Putamen (tissue), 1 donor: ENCODE measurements at regions not wholly inside any gene's neighbourhood (a gene's known extent, or its start where the extent isn't known, plus 50 kb on each side); places are given as distances from the start of the nearest gene placed in this dataset.
"Not testable (repeated sequence)": the region's sequence is repeated elsewhere in the genome, so short reads cannot be mapped to it uniquely, and the experiment has no call there.

Experiments used
- DNase-seq: peaks from one replicate; pipeline ENCODE4 v3.0.0-alpha.2; 2016; ENCODE audit warnings: low spot score

DNA sequence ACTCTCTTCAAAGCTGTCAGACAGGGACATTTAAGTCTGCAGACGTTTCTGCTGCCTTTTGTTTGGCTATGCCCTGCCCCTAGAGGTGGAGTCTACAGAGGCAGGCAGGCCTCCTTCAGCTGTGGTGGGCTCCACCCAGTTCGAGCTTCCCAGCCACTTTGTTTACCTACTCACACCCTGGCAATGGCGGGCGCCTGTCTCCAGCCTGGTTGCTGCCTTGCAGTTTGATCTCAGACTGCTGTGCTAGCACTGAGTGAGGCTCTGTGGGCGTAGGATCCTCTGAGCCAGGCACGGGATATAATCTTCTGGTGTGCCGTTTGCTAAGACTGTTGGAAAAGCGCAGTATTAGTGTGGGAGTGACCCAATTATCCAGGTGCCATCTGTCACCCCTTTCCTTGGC lies 499.8 kb upstream of the IZUMO3 start:
- not testable (repeated sequence) for DNase-seq

DNA sequence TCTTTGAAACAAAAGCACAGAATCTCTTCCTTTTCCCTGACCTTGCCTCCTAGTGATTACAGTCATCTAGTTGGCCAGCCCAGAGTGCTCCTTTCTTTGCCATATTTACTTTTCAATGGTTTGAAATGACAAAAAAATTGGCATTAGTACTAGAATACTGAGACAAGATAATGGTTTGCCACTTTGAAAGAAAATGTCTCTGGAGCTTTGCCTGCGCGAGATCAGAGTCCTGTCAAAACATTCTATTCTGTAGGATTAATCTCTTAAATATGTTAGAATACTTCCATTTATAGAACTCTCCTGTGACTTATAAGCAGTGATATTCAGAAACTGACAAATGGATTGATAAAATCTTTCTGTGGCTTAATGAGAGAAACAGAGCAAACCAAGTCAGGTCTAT lies 484.0 kb upstream of the IZUMO3 start:
- DNase-seq: peak; percentile 21

DNA sequence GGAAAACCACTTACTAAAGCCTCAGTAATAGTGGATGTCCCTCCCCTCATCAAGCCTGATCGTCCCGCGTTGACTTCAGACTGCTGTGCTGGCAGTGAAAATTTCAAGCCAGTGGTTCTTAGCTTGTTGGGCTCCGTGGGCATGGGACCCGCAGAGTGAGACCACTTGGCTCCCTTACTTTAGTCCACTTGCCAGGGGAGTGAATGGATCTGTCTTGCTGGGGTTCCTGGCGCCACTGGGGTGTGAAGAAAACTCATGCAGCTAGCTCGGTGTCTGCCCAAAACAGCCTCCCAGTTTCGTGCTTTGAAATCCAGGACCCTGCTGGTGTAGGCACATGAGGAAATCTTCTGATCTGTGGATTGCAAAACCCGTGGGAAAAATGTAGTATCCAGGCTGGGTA lies 480.0 kb upstream of the IZUMO3 start:
- no peak for DNase-seq

DNA sequence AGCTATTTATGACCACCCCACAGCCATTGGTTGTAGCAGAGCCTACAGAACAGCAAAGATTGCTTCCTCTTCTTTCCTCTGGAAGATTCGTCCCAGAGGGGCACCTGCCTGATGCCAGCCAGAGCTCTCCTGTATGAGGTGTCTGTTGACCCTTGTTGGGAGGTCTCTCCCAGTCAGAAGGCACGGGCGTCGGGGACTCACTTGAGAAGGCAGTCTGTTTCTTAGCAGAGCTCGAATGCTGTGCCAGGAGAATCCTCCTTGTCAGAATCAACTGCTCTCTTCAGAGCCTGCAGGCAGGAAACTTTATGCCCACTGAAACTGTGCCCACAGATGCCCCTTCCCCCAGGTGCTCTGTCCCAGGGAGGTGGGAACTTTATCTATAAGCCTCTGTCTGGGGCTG lies 479.5 kb upstream of the IZUMO3 start:
- DNase-seq: no peak

DNA sequence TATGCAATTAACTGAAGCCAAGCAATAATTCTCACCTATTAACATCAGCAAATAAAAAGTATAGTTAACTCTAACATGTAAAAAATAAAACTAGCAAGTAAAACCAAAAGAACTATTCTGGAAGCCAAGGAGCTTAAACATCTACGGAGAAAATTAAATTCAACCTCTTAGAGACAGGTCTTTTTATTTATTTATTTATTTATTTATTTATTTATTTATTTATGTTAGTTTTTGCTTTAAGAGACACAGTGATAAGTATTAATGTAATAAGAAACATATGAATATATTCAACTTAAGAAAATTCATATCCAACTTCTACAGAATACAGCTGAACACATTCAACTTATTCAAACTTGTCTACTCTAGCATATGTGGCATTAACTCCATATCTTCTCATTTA lies 472.1 kb upstream of the IZUMO3 start:
- no peak for DNase-seq

DNA sequence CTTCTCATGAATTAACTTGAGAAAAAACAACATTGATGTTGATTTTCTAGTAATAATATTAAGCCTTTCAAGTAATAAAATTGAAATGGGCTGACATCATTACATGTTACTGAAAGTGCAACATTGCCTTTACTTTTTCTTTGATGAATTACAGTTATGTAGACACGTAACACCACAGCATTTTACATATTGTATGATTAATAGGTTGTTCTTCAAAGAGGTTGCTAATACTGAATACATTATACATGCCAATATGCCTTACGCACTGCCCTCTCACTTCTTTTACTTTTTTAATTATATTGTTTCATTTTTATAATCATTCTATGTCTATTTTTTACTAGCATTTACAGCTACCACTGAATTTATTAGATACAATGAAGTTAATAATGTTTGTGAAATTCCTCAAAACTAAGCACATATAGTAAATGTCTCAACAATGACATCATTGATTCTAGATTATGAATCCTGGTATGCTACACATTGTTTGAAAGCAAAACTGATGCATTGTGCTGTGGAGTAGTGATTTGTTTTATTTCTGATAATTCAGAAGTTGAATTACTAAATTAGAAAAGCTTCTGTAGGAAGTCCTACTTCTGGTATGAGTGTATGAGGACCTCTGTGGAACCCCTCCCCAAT lies 464.4 kb upstream of the IZUMO3 start:
- no peak for DNase-seq

DNA sequence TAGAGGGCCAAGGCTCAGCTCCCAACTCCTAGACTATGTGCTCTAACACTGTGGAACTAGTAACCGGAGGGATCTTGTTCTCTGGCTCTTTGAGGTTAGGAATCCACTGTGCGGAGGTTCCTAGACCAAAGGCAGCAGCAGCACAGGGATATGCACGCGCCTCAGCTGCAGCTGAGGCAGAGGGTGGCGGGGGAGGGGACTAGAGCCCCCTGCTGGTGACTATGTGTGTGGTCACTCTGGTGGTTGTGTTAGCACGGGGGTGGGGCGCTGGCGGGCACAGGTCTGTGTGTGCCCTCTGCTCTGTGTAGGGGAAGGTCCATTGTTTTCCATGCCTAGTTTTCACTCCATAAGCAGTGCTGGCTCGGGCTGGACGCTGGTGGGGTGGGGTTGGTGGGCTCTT lies 458.0 kb upstream of the IZUMO3 start:
- DNase-seq: no peak

DNA sequence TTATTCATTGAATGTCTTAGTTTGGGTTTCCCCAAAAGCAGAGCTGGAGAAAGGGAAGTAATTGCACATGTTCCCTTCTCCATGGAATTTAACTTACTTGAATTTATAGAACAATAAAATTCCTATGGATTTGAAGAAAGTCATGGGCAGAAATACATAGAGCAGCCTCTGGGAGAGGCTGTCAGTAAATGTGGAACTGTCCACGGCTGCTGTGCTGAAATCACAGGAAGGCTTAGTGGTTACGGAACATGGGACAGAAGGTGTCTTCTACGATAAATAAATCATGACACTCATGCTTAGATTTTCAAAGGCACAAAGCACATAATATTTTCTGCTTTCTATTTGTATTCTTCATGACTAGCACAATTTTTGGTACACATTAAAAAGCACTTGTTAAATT lies 440.6 kb upstream of the IZUMO3 start:
- no peak for DNase-seq

DNA sequence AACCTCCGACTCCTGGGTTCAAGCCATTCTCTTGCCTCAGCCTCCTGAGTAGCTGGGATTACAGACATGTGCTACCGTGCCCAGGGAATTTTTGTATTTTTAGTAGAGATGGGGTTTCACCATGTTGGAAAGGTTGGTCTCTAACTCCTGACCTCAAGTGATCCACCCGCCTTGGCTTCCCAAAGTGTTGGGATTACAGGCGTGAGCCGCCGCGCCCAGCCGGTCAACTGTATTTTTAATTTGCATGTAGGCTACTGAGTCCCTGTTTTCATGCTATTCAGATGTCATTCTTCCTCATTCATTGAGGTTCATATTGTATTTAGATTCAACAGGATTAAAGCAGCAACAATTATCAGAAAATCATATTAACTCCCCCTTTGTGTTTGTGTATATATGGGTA lies 425.1 kb upstream of the IZUMO3 start:
- not testable (repeated sequence) for DNase-seq

DNA sequence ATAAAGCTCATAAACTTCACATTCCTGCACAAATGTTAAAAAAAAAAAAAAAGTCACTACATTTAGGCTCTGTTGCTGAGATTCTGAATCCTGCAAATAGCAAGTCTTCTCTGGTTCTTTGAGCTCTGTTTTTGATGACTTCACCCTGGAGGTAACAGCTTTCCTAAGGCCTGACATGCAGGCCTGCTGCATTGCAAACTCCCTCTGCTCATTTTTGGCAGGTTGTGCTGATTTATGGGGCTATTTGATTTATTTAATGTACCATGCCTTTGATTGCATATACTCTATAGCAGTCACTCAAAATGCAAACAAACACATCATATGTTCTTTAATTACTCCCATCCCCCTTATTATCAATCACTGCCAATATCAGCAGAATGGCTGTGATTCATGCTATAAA lies 416.1 kb upstream of the IZUMO3 start:
- DNase-seq: no peak

DNA sequence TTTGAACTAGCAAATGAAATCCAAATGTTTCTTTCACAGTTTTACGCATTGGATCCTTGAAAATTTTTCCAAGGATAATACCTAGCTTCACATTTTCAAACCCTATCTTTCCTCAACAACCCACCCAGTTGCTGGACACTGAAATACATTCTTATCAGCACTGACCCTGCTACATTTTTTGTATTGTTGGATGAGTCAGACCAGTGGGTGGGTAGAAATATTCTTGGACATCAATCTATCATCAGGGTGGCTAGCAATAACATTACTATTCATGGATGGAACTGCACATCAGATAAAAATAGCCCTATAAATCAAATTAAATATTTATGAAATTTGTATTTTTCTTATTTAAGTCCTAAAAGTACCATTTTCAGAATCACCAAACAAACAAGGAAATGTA lies 407.4 kb upstream of the IZUMO3 start:
- no peak for DNase-seq

DNA sequence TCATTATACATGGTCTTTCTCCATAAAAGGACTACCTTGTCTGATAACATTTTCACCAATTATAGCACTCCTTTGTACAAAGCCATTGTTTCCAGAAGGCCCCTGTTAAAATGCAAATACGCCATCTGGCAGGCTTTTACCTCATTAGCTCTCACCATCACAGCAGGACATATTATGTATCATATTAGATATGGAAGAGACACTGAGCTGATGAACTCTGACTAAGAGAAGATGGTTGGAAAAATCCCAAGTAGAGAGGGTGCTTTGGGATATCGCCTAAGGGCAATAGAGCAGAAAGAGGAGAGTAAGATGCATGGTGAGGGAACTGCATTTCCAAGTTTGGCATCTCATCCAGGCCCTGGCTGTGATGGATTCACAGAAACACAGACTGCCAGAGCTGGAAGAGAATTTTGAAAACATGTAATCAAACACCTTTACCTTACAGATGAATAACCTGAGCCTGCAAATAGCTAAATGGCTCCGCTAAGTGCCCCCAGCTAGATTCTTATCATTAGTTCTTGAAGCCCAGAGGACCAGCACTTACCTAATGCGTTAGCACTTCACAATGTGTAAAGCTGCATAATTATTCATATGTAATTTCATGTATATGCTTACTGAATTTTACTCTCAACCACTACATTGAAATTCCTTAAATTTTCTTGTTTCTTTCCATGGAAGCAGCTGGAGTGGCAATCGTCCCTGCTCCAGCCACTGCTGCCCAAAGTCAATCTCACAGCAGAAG lies 393.6 kb upstream of the IZUMO3 start:
- no peak for DNase-seq

DNA sequence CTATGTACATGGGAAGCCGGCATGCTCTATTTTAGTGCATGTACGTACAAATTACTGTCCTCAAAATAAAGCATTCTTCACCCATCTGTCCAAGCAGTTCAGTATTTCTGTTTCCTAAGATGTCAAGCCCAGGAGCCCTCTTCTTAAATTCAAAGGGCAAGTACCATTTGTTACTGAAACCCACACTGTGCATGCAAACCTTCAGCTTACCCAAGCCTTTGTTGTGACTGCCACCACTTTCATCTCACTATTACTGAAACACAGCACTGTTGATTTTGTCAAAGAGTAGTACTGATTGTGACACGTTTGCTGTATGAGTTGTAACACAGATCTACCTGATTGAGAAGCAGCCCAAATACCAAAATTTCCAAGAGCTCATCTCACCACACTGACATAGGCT lies 390.4 kb upstream of the IZUMO3 start:
- no peak for DNase-seq

DNA sequence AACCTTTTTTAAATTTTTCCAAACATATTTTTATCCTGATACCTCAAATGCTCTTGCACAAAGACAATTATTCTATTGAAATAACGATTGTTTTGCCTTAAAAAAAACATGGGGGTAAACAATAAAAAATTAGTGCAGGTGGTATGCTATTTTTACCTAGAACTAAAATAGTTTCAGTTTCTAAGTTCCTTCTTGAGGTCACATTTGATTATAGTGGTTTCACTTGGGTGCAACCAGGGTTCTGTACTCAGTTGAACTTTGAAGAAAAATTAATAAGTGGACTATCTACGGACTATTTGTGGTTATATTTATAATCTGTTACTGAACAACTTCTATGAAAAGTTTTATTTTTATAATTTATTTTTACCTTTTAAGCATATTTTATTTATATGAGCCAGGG lies 387.1 kb upstream of the IZUMO3 start:
- no peak for DNase-seq

DNA sequence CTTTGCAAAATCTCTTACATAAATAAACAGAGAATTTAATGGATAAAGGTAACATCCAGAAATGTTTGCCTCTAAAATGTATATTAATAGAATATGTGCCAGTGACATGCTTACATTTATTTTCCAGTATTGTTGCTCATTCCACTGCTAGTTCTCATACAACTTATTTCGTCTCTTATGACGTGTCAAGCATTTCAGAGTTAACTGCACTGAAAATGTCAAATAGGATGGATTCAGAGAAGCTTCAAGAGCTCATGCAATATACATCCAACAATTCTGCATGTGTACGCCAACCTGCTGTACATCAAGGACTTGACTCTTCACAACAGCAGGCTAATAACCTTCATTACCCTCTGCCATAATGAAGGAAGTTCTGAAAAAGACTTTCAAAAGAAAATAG lies 386.2 kb upstream of the IZUMO3 start:
- DNase-seq: no peak

DNA sequence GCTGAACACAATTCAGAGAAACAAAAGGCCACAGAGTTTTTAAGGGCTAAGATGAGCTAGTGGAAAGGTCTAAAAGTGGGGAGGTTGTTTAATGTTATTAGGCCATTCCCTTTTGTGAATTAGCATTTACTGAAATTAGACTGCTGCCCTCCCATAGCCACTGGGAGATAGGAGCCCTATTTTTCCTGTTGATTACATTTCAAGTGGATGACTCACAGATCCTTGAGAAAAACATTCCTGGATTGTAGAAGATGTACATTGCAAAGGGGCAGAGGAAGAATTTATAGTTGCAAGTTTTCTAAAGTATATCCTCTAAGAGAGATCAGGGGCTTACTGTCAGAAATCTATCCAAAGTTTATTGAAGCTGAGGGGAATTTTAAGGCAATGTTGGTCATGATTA lies 367.1 kb upstream of the IZUMO3 start:
- no peak for DNase-seq

DNA sequence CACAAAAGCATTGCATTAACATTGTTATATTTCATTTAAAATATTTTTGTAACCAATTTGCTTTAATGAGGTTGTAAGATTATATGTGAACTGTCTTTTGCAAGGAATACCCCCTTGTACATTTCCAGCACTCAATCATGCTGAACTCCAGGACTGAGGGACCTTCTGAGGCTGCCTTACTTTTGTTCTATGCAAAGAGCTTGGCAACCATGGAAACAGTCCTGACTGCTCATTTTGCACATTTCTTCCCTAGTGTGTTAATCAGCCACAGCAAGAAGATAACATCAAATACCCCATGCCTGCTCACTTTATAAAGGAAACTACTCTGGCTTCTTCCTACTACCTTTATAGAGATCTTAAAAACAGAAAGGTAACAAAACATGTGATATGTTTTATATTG lies 355.6 kb upstream of the IZUMO3 start:
- DNase-seq: no peak

DNA sequence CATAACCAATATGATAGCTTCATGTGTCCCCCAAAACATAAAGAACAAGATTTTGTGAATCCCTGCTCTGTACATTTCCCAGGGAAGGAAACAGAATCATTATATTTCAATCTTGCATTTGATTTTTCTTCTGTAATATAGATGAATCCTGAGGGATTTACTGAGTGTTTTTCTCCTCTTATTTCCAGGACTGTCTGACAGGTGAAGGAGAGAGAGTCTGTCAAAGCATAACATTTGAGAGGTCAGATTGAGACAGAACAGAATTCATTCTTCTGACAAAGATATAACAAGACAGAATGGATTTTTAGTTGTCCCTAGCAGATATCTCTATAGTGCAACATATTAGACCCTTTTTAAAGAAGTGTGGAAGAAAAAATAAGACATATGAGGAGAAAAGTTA lies 354.5 kb upstream of the IZUMO3 start:
- no peak for DNase-seq

DNA sequence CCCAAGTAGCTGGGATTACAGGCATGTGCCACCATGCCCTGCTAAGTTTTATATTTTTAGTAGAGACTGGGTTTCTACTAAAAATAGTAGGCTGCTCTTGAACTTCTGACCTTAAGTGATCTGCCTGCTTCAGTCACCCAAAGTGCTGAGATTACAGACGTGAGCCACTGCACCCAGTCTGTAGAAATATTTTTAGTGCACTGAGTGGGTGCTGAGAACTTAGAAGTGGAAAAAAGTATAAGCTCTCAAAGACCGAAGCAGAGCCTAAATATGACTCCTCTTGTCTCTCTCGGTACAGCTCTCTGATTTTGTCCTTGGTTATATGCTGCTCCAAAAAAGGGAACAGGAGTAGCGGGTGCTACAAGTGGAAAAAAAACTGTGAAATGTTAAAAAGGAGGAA lies 353.8 kb upstream of the IZUMO3 start:
- DNase-seq: no peak

DNA sequence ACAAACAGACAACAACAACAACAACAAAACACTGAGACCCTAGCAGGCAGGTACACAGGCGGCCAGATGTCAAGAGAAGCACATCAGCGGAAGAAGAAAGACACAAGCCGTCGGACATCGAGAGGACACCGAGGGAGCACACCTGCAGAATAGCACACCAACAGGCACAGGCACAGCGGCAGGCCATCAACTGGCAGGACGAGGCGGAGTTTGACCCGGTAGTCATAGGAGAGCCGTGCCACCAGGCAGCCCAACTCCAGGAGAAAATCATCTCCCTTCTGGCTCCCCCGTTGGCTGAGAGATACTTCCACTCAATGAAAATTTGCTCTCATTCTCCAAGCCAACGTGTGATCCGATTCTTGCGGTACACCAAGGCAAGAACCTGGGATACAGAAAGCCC lies 352.1 kb upstream of the IZUMO3 start:
- DNase-seq: no peak

DNA sequence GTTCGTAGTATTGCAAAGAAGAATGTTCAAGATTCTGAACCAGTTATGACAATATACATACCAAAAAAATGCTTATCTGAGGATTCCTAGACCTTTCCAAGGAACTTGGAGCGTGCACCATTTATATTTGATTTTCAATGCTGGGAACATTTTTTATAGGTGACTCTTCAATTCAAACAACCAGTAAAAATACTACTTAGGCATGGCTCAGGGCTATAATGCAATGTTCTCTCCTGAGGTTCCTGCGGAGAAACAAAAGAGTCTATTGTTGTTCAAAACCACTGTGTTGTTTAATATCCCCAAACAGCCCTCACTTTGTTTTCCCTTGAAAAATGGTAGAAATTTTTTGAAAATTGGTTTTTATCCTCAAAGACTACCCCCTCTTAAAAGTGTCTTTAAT lies 335.7 kb upstream of the IZUMO3 start:
- DNase-seq: no peak

DNA sequence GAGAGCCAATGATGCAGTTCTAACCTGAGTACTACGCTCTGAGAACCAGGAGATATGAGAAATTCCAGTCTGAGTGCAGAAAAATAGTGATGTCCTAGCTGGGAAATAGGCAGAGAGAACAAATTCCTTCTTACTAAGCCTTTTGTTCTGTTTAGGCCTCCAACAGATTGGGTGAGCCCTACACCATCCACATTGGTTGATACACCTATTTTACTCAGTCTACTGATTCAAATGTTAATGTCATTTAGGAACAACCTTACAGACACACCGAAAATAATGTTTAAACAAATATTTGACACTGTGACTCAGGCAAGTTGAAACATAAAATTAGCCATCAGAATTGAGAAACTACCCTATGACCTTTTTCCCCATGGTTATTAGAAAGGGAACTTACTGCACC lies 333.9 kb upstream of the IZUMO3 start:
- DNase-seq: no peak

DNA sequence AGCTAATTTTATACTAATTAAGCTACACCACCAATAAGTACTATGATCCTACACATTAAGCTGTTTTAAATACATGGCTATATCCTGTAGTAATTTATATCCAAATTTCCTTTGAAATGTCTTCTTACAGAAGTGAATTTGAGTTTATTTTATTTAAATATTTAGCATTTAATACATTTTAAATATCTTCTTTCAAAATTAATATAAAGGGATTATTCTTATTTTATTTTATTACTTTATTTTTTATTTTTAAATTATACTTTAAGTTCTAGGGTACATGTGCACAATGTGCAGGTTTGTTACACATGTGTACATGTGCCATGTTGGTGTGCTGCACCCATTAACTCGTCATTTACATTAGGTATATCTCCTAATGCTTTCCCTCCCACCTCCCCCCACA lies 310.9 kb upstream of the IZUMO3 start:
- DNase-seq: not testable (repeated sequence)

DNA sequence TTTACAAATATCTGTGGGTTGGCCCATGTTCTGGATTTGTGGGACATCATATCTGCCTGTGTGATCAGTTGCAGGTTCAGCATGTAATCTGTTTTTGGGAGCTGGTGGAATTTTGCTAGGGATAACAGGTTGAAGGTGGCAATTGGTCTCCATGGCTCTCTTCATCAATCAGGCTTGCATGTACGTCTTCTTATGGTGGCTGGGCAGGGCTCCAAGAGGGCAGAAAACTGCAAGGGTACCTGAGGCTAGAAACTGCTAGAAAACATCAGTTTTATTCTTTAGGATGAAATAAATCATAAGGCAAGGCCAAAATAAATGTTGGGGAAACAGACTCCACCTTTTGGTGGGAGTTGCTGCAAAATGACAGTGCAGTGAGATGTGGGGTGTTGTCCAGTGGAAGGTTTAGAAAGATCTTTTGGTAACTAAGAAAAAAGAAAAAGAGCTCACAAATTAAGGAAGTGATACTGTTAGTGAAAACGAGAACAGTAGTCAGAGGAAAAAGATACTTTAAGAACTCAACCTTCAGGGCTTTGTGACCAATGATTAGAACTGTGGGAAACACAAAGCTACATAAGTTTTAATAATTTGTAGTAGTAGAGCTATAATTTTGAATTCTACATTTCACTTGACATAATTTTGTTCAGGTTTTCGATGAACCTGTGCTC lies 300.7 kb upstream of the IZUMO3 start:
- DNase-seq: no peak
